ENCODE measurements at regions not wholly inside any gene's neighbourhood (a gene's known extent, or its start where the extent isn't known, plus 50 kb on each side); places are given as distances from the start of the nearest gene placed in this dataset.
"Not testable (repeated sequence)": the region's sequence is repeated elsewhere in the genome, so short reads cannot be mapped to it uniquely, and the experiment has no call there.

DNA sequence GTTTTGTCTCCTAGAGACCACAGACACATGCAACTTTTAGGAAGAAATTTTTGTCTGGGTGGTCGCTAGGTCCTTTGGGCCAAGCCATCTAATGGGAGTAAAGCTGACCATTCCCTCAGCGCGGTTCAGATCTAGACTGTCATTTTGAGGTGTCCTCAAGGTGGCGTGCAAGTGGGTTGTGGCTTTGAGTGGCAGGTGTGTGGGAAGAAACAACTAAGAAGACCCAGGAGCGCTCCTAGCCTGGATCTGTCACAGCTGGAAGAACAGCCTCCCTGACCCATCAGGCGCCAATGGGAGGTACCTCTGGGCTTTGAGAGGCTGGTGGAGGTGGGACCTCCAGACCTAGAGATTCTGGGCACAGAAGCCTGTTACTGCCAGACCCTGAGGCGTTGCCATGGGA, 645.1 kb downstream of the KCNJ18 start:
- Histone ChIP-seq H3K27me3 (no peaks in the 10 kb centered on the region), H3K27ac (no peak overlapping the region), H3K4me1 (no peaks in the 10 kb centered on the region), H3K4me3 (no peak overlapping the region), H3K9me3 (peaks cover 0 to 3% (median 0%) of the 10 kb centered on the region in 12 donors), H3K36me3 (no peaks in the 10 kb centered on the region)
- intact Hi-C loops (cut with DNase I) = no loop called here
- DNase-seq (no peak), ATAC-seq (no peak)
- 43 to 58% (median 47%) methylated on average over 7 of the region's 7 CpGs for WGBS, 4 donors
- TF ChIP-seq, protein P1, sequence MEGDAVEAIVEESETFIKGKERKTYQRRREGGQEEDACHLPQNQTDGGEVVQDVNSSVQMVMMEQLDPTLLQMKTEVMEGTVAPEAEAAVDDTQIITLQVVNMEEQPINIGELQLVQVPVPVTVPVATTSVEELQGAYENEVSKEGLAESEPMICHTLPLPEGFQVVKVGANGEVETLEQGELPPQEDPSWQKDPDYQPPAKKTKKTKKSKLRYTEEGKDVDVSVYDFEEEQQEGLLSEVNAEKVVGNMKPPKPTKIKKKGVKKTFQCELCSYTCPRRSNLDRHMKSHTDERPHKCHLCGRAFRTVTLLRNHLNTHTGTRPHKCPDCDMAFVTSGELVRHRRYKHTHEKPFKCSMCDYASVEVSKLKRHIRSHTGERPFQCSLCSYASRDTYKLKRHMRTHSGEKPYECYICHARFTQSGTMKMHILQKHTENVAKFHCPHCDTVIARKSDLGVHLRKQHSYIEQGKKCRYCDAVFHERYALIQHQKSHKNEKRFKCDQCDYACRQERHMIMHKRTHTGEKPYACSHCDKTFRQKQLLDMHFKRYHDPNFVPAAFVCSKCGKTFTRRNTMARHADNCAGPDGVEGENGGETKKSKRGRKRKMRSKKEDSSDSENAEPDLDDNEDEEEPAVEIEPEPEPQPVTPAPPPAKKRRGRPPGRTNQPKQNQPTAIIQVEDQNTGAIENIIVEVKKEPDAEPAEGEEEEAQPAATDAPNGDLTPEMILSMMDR (IDR thresholded peaks at IDR 0.05) = no peak
- no peak for TF ChIP-seq POLR2A (IDR thresholded peaks at IDR 0.05)

GRCh38 chr17:22356603-22357002, 664.3 kb downstream of the KCNJ18 start:
- H3K9me3 ChIP-seq; H3K4me1 ChIP-seq; ATAC-seq; intact Hi-C loops (cut with DNase I); H3K4me3 ChIP-seq; H3K36me3 ChIP-seq; H3K27ac ChIP-seq; DNase-seq; H3K27me3 ChIP-seq: not testable (repeated sequence)
- WGBS, 4 donors = 33 to 44% (median 41%) methylated on average over 2 of the region's 2 CpGs

DNA sequence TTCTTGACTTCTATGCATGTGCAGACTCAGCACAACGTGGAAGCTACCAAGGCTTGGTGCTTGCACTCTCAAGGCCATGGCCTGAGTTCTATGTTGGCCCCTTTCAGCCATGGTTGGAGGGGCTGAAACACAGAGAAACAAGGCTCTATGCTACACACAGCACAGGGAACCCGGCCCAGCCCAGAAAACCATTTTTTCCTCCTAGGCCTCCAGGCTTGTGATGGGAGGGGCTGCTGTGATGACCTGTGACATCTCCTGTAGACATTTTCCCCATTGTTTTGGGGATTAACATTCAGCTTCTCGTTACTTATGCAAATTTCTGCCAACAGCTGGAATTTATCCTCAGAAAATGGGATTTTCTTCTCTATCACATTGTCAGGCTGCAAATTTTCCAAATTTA, 678.7 kb downstream of the KCNJ18 start:
- intact Hi-C loops (cut with DNase I); ATAC-seq: not testable (repeated sequence)
- WGBS, 4 donors = 21 to 32% (median 26%) methylated on average over 3 of the region's 3 CpGs

DNA sequence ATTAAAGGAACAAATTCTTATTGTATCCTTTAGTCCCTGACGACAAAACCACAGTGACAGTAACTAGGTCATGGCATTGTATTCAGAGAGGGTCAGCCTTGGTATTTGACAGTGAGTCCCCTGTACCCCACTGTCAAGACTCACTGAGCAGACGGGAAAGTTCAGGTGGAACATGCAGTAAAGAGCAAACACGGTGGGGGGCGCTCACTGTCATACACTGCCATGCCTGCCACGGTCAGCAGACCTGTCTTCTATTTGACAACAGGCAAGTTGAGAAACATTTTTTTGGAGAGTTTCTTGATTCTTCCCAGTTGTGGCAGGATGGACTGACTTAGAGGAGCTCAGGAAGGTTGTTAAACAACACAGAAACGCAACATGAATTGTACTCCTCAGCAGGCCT, 681.6 kb downstream of the KCNJ18 start:
- H3K27me3 ChIP-seq = no peaks in the 10 kb centered on the region
- H3K27ac ChIP-seq = no peak overlapping the region
- intact Hi-C loops (cut with DNase I) = no loop called here
- H3K4me1 ChIP-seq = no peaks in the 10 kb centered on the region
- no peak for ATAC-seq
- no peak for DNase-seq
- peaks cover 0 to 2% (median 0%) of the 10 kb centered on the region in 12 donors for H3K9me3 ChIP-seq
- TF ChIP-seq, protein P1 (IDR thresholded peaks at IDR 0.05) = no peak
- no peak for TF ChIP-seq POLR2A (IDR thresholded peaks at IDR 0.05)
- H3K36me3 ChIP-seq = no peaks in the 10 kb centered on the region
- 51 to 62% (median 59%) methylated on average over 6 of the region's 6 CpGs for WGBS, 4 donors
- no peak overlapping the region for H3K4me3 ChIP-seq

More for the DNA sequence above, 678.7 kb downstream of the KCNJ18 start:
- not testable (repeated sequence) for H3K4me1 ChIP-seq, H3K27ac ChIP-seq, H3K9me3 ChIP-seq, H3K4me3 ChIP-seq, H3K36me3 ChIP-seq, H3K27me3 ChIP-seq, DNase-seq

DNA sequence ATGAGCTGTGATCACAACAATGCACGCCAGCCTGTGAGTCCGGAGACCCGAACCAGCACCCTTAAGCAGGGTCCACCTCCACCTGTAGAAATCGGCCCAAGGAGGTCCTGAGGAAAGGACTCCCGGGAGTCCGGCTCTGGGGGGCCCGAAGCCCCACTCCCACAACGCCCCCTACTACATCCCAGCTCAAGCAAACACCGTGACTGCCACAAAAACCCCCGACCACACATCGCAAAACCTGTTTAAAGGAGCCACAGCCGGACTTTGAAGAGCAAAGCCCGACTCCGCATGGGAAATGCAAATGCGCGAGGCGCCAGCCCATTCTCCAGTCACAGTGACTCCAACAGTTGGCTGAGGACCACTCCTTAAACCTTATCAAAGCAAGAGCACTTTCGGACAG, 682.4 kb downstream of the KCNJ18 start:
- Histone ChIP-seq H3K4me1 (no peaks in the 10 kb centered on the region), H3K9me3 (peaks cover 0 to 2% (median 0%) of the 10 kb centered on the region in 12 donors), H3K36me3 (no peaks in the 10 kb centered on the region), H3K27ac (no peak overlapping the region), H3K4me3 (no peak overlapping the region), H3K27me3 (no peaks in the 10 kb centered on the region)
- ATAC-seq (no peak), DNase-seq (no peak)
- intact Hi-C loops (cut with DNase I) = no loop called here
- WGBS, 4 donors = 71 to 77% (median 73%) methylated on average over 14 to 18 of the region's 18 CpGs
- TF ChIP-seq, protein P1 (IDR thresholded peaks at IDR 0.05) = no peak
- no peak for TF ChIP-seq POLR2A (IDR thresholded peaks at IDR 0.05)

DNA sequence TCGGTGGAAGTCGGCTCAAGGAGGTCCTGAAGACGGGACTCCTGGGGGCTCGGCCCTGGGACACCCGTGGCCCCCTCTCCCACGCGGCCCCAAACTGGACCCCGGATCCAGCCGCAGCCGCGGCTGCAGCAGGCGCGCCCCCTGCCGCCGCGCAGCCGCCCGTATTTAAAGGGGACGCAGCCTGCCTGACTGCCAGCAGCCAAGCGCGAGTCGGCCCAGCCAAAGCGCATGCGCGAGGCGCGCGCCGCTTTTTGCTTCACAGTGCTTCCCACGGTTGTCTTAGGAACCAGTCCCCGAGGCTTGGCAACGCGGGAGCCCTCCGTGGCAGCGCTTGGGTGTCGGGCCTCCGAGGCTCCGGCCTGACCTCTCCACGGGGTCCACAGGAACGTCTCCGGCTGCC, 684.4 kb downstream of the KCNJ18 start:
- H3K36me3 ChIP-seq; H3K27ac ChIP-seq; intact Hi-C loops (cut with DNase I); H3K4me1 ChIP-seq; H3K9me3 ChIP-seq; H3K4me3 ChIP-seq; H3K27me3 ChIP-seq; DNase-seq; ATAC-seq: not testable (repeated sequence)
- WGBS, 4 donors = 42 to 82% methylated on average over 19 to 22 of the region's 41 CpGs; no CpG with 5 or more reads in 2 of the 4 donors

DNA sequence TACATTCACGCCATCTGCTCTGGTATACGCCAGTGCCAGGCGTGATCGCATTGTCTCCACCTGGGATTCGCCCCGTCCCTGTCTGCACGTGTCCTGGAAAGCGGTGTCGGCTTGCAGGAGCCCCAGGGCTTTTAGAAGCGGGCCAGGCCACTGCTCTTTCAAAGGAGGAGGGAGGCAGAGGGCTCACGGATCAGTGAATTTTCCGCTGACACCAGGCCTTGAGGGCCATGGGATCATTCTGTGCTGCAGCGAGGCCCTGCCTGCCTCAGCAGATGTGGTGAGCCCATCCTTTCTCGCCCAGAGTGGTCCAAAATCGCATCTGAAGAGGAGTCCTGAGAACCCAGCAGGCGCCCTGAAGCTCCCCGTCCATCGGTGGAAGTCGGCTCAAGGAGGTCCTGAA, 686.4 kb downstream of the KCNJ18 start:
- H3K9me3 ChIP-seq; ATAC-seq; H3K4me3 ChIP-seq; H3K36me3 ChIP-seq; H3K27ac ChIP-seq; intact Hi-C loops (cut with DNase I); DNase-seq; H3K4me1 ChIP-seq; H3K27me3 ChIP-seq: not testable (repeated sequence)
- 76 to 79% methylated on average over 8 to 10 of the region's 19 CpGs; no CpG with 5 or more reads in 2 of the 4 donors for WGBS, 4 donors

- H3K36me3 ChIP-seq; ATAC-seq; H3K9me3 ChIP-seq; H3K27ac ChIP-seq; H3K4me1 ChIP-seq; DNase-seq; H3K4me3 ChIP-seq; H3K27me3 ChIP-seq; intact Hi-C loops (cut with DNase I): not testable (repeated sequence)
- WGBS, 4 donors = 83% methylated on average over 6 of the region's 40 CpGs; no CpG with 5 or more reads in 3 of the 4 donors
These were observed 689.3 kb downstream of the KCNJ18 start for GRCh38 chr17:22381589-22381988.
